ENCODE measurements at regions not wholly inside any gene's neighbourhood (a gene's known extent, or its start where the extent isn't known, plus 50 kb on each side); places are given as distances from the start of the nearest gene placed in this dataset.

DNA sequence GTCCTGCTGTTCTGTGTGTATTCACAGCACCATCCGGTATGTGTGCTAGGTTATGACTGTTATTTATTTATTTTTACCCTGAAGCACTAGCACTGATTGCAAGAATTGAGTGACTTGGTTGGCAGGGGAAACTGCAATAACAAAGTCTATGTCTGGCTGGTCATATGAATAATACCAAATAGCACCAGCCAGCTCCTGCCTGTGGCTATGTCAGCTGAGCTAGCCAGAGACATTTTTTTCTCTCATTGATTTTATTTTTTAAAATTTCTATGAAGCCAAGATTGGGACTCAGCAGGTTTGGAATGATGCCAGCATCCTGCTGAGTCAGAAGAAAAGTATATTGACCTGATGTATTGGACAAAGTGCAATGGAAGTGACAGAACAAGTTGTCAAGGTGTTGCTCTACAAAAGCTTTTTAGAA, 188.5 kb upstream of the CDH2 start:
- intact Hi-C loops (cut with DNase I, micrococcal nuclease) = no loop called here
- CTCF ChIA-PET = interaction anchor here (0.6 to 0.7 kb wide), 2 partner anchors 24 to 628 kb away, joined by 3 read pairs; no protein-coding TSS in a partner anchor

GRCh38 chr18:28363124-28363523, 186.2 kb upstream of the CDH2 start:
- Mint-ChIP-seq H3K27ac (no peak overlapping the region), H3K36me3 (ENCODE audit: low read depth) (no peaks in the 10 kb centered on the region), H3K27me3 (no peaks in the 10 kb centered on the region), H3K9me3 (ENCODE audit: low read depth) (peaks cover 8% of the 10 kb centered on the region), H3K4me3 (no peak overlapping the region), H3K4me1 (no peaks in the 10 kb centered on the region)
- POLR2A ChIA-PET = no interaction called here
- CTCF ChIA-PET = interaction anchor here (0.6 to 0.7 kb wide), 2 partner anchors 506 to 767 kb away, joined by 3 to 4 read pairs; no protein-coding TSS in a partner anchor
- DNase-seq (no peak), ATAC-seq (no peak)
- intact Hi-C loops (cut with DNase I, micrococcal nuclease) = no loop called here

More for the DNA sequence above, 188.5 kb upstream of the CDH2 start:
- H3K4me1 Mint-ChIP-seq = no peaks in the 10 kb centered on the region
- H3K27ac Mint-ChIP-seq = no peak overlapping the region
- H3K27me3 Mint-ChIP-seq = no peaks in the 10 kb centered on the region
- H3K4me3 Mint-ChIP-seq = no peak overlapping the region
- POLR2A ChIA-PET = no interaction called here
- no peaks in the 10 kb centered on the region for H3K36me3 Mint-ChIP-seq (ENCODE audit: low read depth)
- DNase-seq = no peak
- no peak for ATAC-seq
- peaks cover 11% of the 10 kb centered on the region for H3K9me3 Mint-ChIP-seq (ENCODE audit: low read depth)

DNA sequence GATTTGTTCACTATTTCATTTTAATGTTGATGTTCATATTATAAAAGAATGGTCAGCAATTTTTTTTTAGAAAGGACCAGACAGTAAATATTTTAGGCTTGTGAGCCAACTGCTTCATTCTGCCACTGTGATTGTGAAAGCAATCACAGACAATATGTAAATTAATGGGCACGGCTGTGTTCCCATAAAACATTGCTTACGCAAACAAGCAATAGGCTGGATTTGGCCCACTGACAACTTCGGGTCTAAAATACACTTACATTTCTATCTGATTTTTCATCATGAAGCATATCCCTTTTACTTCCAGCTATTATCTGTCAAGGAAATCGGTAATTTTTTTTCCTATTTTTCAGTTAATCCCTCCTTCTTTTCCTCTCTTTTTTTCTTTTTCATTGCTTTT, 182.2 kb upstream of the CDH2 start:
- H3K4me1 Mint-ChIP-seq = no peaks in the 10 kb centered on the region
- ATAC-seq (no peak), DNase-seq (no peak)
- peaks cover 11% of the 10 kb centered on the region for H3K9me3 Mint-ChIP-seq (ENCODE audit: low read depth)
- intact Hi-C loops (cut with DNase I, micrococcal nuclease) = no loop called here
- POLR2A ChIA-PET = no interaction called here
- no peak overlapping the region for H3K27ac Mint-ChIP-seq
- H3K4me3 Mint-ChIP-seq = no peak overlapping the region
- CTCF ChIA-PET = interaction anchor here (0.9 kb wide), 1 partner anchor 194 kb away, joined by 3 read pairs; no protein-coding TSS in a partner anchor
- H3K36me3 Mint-ChIP-seq (ENCODE audit: low read depth) = no peaks in the 10 kb centered on the region
- no peaks in the 10 kb centered on the region for H3K27me3 Mint-ChIP-seq

GRCh38 chr18:28357766-28358401, 181.0 kb upstream of the CDH2 start:
- CTCF ChIA-PET = interaction anchor here (0.9 kb wide), 1 partner anchor 195 kb away, joined by 3 read pairs; no protein-coding TSS in a partner anchor
- Mint-ChIP-seq H3K9me3 (ENCODE audit: low read depth) (peaks cover 9% of the 10 kb centered on the region), H3K4me3 (no peak overlapping the region), H3K27ac (no peak overlapping the region), H3K36me3 (ENCODE audit: low read depth) (no peaks in the 10 kb centered on the region), H3K4me1 (no peaks in the 10 kb centered on the region), H3K27me3 (no peaks in the 10 kb centered on the region)
- ATAC-seq = no peak
- DNase-seq = no peak
- intact Hi-C loops (cut with DNase I, micrococcal nuclease) = no loop called here
- POLR2A ChIA-PET = no interaction called here

DNA sequence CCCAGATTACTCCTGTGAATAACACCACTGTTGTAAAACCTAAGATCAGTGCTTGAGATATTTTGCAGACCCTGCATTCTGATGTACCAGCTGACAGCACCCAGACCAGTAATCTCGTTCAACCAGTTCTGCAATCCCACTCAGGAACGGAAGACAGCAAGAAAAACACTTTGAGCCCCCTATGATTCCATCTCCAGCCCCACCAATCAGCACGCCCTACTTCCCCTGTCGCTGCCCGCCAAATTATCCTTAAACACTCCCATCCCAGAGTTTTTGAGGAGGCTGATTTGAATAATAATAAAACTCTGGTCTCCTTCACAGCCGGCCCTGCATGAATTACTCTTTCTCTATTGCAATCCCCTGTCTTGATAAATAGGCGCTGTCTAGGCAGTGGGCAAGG, 173.9 kb upstream of the CDH2 start:
- H3K9me3 Mint-ChIP-seq (ENCODE audit: low read depth) = peaks cover 14% of the 10 kb centered on the region
- H3K4me3 Mint-ChIP-seq = no peak overlapping the region
- intact Hi-C loops (cut with DNase I, micrococcal nuclease) = no loop called here
- DNase-seq (no peak), ATAC-seq (no peak)
- POLR2A ChIA-PET = no interaction called here
- CTCF ChIA-PET = interaction anchor here (0.6 kb wide), 1 partner anchor 29 kb away, joined by 3 read pairs; no protein-coding TSS in a partner anchor
- no peaks in the 10 kb centered on the region for H3K4me1 Mint-ChIP-seq
- H3K27me3 Mint-ChIP-seq = no peaks in the 10 kb centered on the region
- no peaks in the 10 kb centered on the region for H3K36me3 Mint-ChIP-seq (ENCODE audit: low read depth)
- no peak overlapping the region for H3K27ac Mint-ChIP-seq

DNA sequence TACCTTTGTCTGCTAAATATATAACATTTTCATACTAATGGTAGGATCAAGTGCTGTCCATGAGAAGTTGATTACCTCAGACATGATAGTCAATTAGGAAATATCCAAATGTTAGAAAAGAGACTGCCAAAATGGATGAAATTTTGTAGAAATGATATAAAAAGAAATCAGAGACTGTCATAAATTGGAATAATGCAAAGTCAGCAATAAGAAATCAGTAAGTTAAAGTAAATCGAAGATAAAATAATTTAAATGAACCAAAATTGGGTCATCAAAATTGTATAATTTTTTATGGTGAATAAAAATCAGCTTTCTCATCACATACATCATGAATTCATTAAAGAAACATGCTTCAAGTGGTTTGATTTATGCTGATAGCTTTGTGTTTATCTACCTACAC, 165.3 kb upstream of the CDH2 start:
- no peak for ATAC-seq
- Mint-ChIP-seq H3K4me3 (no peak overlapping the region), H3K4me1 (no peaks in the 10 kb centered on the region), H3K36me3 (ENCODE audit: low read depth) (no peaks in the 10 kb centered on the region), H3K27ac (no peak overlapping the region), H3K9me3 (ENCODE audit: low read depth) (peaks cover 9% of the 10 kb centered on the region), H3K27me3 (no peaks in the 10 kb centered on the region)
- POLR2A ChIA-PET = no interaction called here
- no peak for DNase-seq
- intact Hi-C loops (cut with DNase I, micrococcal nuclease) = loop anchor here in 1 of 2 experiments (10.0 kb wide), 2 partner anchors 63 to 143 kb away; no protein-coding TSS in a partner anchor
- CTCF ChIA-PET = interaction anchor here (1.1 kb wide), 1 partner anchor 15 kb away, joined by 3 read pairs; no protein-coding TSS in a partner anchor

DNA sequence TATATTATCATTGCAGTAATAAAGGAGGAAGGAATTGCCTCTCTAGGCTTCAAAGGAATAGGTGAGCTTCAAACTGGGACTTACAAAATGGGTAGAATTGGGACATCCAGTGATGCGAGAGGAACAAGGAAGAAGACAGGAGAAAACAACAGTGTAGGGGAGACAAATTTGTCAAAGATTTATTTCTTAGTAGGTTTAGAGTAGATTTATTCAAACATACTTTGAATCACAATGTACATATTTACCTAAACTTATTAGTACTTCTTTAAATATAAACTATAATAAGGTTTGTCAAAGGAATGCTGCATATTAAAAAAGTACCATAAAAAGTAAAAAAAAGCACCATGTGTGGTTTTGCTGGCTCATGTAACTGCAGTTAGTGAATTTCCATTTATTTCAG, 161.4 kb upstream of the CDH2 start:
- ATAC-seq (no peak), DNase-seq (no peak)
- Mint-ChIP-seq H3K9me3 (ENCODE audit: low read depth) (peaks cover 7% of the 10 kb centered on the region), H3K36me3 (ENCODE audit: low read depth) (no peaks in the 10 kb centered on the region), H3K27me3 (no peaks in the 10 kb centered on the region), H3K4me1 (no peaks in the 10 kb centered on the region), H3K27ac (no peak overlapping the region), H3K4me3 (no peak overlapping the region)
- ChIA-PET POLR2A (no interaction called here), CTCF (no interaction called here)
- intact Hi-C loops (cut with DNase I, micrococcal nuclease) = no loop called here

GRCh38 chr18:28334516-28334915, 157.6 kb upstream of the CDH2 start:
- H3K27me3 Mint-ChIP-seq = no peaks in the 10 kb centered on the region
- no peaks in the 10 kb centered on the region for H3K4me1 Mint-ChIP-seq
- DNase-seq (no peak), ATAC-seq (no peak)
- intact Hi-C loops (cut with DNase I, micrococcal nuclease) = no loop called here
- ChIA-PET CTCF (no interaction called here), POLR2A (no interaction called here)
- H3K27ac Mint-ChIP-seq = no peak overlapping the region
- H3K4me3 Mint-ChIP-seq = no peak overlapping the region
- H3K9me3 Mint-ChIP-seq (ENCODE audit: low read depth) = peaks cover 10% of the 10 kb centered on the region
- no peaks in the 10 kb centered on the region for H3K36me3 Mint-ChIP-seq (ENCODE audit: low read depth)

DNA sequence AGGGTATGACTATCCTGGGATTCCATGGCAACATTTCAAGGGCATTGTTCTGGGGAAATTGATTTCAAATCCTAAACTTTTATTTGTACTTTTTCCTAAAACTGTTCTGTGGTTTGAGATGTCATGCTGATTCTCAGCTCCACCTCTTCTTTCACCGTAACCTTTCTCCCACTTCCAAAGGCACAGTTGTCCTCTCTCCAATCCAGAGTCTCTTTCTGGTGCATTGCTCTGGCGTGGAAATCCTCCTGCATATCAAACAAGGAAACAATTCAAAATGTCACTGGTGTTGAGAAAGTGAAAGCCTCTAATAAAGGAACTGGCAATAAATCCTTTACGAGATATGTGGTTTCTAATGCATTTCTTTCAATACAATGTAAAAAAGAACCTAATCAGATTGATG, 155.1 kb upstream of the CDH2 start:
- H3K4me1 Mint-ChIP-seq = no peaks in the 10 kb centered on the region
- CTCF ChIA-PET = interaction anchor here (1.2 kb wide), 1 partner anchor 69 kb away, joined by 3 read pairs; no protein-coding TSS in a partner anchor
- no peaks in the 10 kb centered on the region for H3K36me3 Mint-ChIP-seq (ENCODE audit: low read depth)
- H3K27ac Mint-ChIP-seq = no peak overlapping the region
- H3K9me3 Mint-ChIP-seq (ENCODE audit: low read depth) = peaks cover 8% of the 10 kb centered on the region
- DNase-seq (no peak), ATAC-seq (no peak)
- POLR2A ChIA-PET = no interaction called here
- H3K4me3 Mint-ChIP-seq = no peak overlapping the region
- intact Hi-C loops (cut with DNase I, micrococcal nuclease) = no loop called here
- H3K27me3 Mint-ChIP-seq = no peaks in the 10 kb centered on the region

- no peak for ATAC-seq
- intact Hi-C loops (cut with DNase I, micrococcal nuclease) = no loop called here
- H3K4me3 Mint-ChIP-seq = no peak overlapping the region
- H3K9me3 Mint-ChIP-seq (ENCODE audit: low read depth) = peaks cover 11% of the 10 kb centered on the region
- H3K36me3 Mint-ChIP-seq (ENCODE audit: low read depth) = no peaks in the 10 kb centered on the region
- no peaks in the 10 kb centered on the region for H3K27me3 Mint-ChIP-seq
- DNase-seq = no peak
- no peak overlapping the region for H3K27ac Mint-ChIP-seq
- ChIA-PET POLR2A (no interaction called here), CTCF (interaction anchor here (1.2 kb wide), 1 partner anchor 69 kb away, joined by 3 read pairs; no protein-coding TSS in a partner anchor)
- no peaks in the 10 kb centered on the region for H3K4me1 Mint-ChIP-seq
These were observed 154.6 kb upstream of the CDH2 start for GRCh38 chr18:28331551-28331950.

DNA sequence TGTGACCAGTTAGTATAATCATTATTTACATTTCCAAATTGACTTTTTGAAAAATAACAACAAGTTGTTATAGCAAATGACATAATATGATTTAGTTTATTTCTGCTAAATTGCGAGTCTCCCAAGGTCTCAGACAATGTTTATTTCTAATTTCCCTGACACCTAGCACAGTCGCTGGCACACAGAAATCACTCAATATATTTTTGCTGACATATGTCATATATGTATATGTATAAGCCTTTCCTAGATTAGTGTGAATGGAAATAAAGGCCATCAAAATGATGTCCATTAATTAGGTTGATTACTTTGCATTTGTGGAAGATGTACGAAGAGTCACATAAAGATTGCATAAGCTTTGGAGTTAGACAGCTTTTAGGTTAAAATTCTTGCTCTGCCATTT, 136.7 kb upstream of the CDH2 start:
- POLR2A ChIA-PET = no interaction called here
- intact Hi-C loops (cut with DNase I, micrococcal nuclease) = no loop called here
- Mint-ChIP-seq H3K27me3 (no peaks in the 10 kb centered on the region), H3K27ac (no peak overlapping the region), H3K4me1 (no peaks in the 10 kb centered on the region), H3K4me3 (no peak overlapping the region), H3K36me3 (ENCODE audit: low read depth) (no peaks in the 10 kb centered on the region), H3K9me3 (ENCODE audit: low read depth) (peaks cover 15% of the 10 kb centered on the region)
- no peak for ATAC-seq
- CTCF ChIA-PET = no interaction called here
- no peak for DNase-seq

DNA sequence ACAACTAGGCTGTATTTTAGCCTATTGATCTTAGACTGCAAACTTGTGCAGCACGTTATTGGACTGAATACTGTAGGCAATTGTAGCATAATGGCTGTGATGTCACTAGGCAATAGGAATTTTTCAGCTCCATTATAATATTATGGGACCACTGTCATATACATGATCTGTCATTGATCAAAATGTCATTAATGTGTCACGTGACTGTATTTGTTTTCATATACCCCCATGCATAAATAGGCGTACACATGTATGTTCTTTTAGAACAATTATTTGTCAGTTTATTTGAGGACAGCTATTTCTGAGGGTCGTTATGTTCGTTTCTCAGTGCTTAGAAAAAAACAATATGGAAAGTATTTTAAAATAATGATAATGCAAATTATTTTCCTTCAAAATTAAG, 111.9 kb upstream of the CDH2 start:
- H3K4me3 Mint-ChIP-seq = no peak overlapping the region
- CTCF ChIA-PET = no interaction called here
- no peaks in the 10 kb centered on the region for H3K36me3 Mint-ChIP-seq (ENCODE audit: low read depth)
- H3K27ac Mint-ChIP-seq = no peak overlapping the region
- POLR2A ChIA-PET = no interaction called here
- DNase-seq = no peak
- H3K9me3 Mint-ChIP-seq (ENCODE audit: low read depth) = peaks cover 22% of the 10 kb centered on the region
- H3K4me1 Mint-ChIP-seq = no peaks in the 10 kb centered on the region
- H3K27me3 Mint-ChIP-seq = no peaks in the 10 kb centered on the region
- intact Hi-C loops (cut with DNase I, micrococcal nuclease) = no loop called here
- no peak for ATAC-seq
